LNCAP (cell line): ENCODE measurements at regions not wholly inside any gene's neighbourhood (a gene's known extent, or its start where the extent isn't known, plus 50 kb on each side); places are given as distances from the start of the nearest gene placed in this dataset.

Experiments
- CTCF ChIP-seq: fragments of 450-650 bp; IDR thresholded peaks from 2 replicates; pipeline ENCODE4 v1.5.1; 2017; ENCODE audit warnings: mild to moderate bottlenecking

- TF ChIP-seq CTCF = no peak
Observed at GRCh38 chr1:29593601-29594382, 357.5 kb downstream of the PTPRU start.

- TF ChIP-seq CTCF = no peak
Observed at GRCh38 chr1:29592731-29593130, 356.4 kb downstream of the PTPRU start.

DNA sequence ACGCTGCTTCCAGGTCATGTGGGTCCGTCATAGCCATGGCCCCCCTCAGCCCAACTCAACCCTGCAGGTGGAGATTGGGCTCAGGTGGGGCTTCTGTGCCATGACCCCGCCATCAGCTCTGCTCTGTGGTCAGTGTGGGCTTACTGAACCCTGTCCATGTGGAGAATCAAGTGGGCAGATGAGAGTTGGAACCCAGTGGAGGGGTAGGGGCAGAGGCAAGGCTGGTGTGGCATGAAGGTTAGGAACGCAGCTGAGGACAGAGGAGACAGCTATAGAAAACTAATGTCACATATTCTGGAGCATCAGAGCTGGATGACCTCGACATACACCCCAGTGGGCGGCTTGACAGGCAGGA, 355.9 kb downstream of the PTPRU start:
- no peak for TF ChIP-seq CTCF

DNA sequence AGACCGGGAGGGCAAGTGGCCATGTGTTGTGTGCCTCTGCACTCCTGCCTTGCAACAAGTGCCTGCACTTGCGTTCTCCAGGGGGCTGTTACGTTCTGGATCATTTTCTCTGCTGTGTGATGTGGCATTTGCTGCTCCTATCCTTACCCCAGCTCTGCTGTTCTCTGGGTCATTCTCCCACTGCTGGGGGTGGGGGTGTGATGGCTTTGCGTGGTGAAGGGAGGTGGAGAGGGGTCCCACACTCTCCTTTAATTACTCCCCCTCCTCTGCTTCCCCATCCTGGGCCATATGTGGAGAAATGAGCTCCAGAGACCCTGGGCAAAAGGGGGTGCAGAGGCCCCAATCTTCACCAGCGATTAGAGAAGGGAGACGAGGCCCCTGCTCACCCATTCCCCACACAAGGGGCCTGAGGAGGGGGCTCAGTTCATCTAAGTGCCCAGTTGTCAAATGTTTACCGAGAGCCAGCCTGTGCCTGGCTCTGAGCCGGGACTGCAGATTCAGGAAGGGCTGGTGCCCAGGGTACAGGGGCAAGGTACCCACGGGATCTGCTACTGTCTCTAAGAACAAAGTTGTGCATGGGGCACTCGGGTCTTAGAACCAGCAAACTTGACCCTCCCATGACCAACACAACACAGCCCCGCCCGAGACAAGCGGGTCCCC, 355.4 kb downstream of the PTPRU start:
- TF ChIP-seq CTCF = no peak

GRCh38 chr1:29590583-29591565, 354.6 kb downstream of the PTPRU start:
- no peak for TF ChIP-seq CTCF

GRCh38 chr1:29586991-29587745, 350.8 kb downstream of the PTPRU start:
- no peak for TF ChIP-seq CTCF

GRCh38 chr1:29586215-29586614, 349.9 kb downstream of the PTPRU start:
- TF ChIP-seq CTCF = no peak
